ENCODE measurements at regions not wholly inside any gene's neighbourhood (a gene's known extent, or its start where the extent isn't known, plus 50 kb on each side); places are given as distances from the start of the nearest gene placed in this dataset.
A peak's percentile ranks its signal among the peaks of the same experiment; 100 is the strongest.

- H3K36me3 ChIP-seq (ENCODE audit: insufficient read depth, low read length), result no peaks in the 10 kb centered on the region
- H3K9me3 ChIP-seq (ENCODE audit: low read length), result no peaks in the 10 kb centered on the region
- no peak overlapping the region for H3K4me3 ChIP-seq (ENCODE audit: low read depth in 1 of 2, low read length in 2 of 2)
- H3K9ac ChIP-seq (ENCODE audit: low read length), result no peak overlapping the region
- no peaks in the 10 kb centered on the region for H3K4me1 ChIP-seq (ENCODE audit: insufficient read depth, low read length)
- no peak overlapping the region for H3K27ac ChIP-seq (ENCODE audit: low read depth, low read length)
- no peaks in the 10 kb centered on the region for H3K27me3 ChIP-seq (ENCODE audit: control insufficient read depth in 1 of 2, insufficient read depth in 2 of 2, low read length in 2 of 2)
These were observed 968.2 kb upstream of the NR2F2 start for GRCh38 chr15:95362306-95362705.

- Histone ChIP-seq H3K9me3 (ENCODE audit: low read length) (no peaks in the 10 kb centered on the region), H3K27ac (ENCODE audit: low read depth, low read length) (no peak overlapping the region), H3K4me1 (ENCODE audit: insufficient read depth, low read length) (no peaks in the 10 kb centered on the region), H3K4me3 (ENCODE audit: low read depth in 1 of 2, low read length in 2 of 2) (no peak overlapping the region), H3K27me3 (ENCODE audit: control insufficient read depth in 1 of 2, insufficient read depth in 2 of 2, low read length in 2 of 2) (no peaks in the 10 kb centered on the region), H3K36me3 (ENCODE audit: insufficient read depth, low read length) (no peaks in the 10 kb centered on the region), H3K9ac (ENCODE audit: low read length) (no peak overlapping the region)
These were observed 966.9 kb upstream of the NR2F2 start for GRCh38 chr15:95363646-95364045.

- Histone ChIP-seq H3K9me3 (ENCODE audit: low read length) (no peaks in the 10 kb centered on the region), H3K27ac (ENCODE audit: low read depth, low read length) (no peak overlapping the region), H3K4me1 (ENCODE audit: insufficient read depth, low read length) (no peaks in the 10 kb centered on the region), H3K9ac (ENCODE audit: low read length) (no peak overlapping the region), H3K36me3 (ENCODE audit: insufficient read depth, low read length) (no peaks in the 10 kb centered on the region), H3K4me3 (ENCODE audit: low read depth in 1 of 2, low read length in 2 of 2) (no peak overlapping the region), H3K27me3 (ENCODE audit: control insufficient read depth in 1 of 2, insufficient read depth in 2 of 2, low read length in 2 of 2) (no peaks in the 10 kb centered on the region)
These were observed 964.9 kb upstream of the NR2F2 start for GRCh38 chr15:95365511-95366107.

DNA sequence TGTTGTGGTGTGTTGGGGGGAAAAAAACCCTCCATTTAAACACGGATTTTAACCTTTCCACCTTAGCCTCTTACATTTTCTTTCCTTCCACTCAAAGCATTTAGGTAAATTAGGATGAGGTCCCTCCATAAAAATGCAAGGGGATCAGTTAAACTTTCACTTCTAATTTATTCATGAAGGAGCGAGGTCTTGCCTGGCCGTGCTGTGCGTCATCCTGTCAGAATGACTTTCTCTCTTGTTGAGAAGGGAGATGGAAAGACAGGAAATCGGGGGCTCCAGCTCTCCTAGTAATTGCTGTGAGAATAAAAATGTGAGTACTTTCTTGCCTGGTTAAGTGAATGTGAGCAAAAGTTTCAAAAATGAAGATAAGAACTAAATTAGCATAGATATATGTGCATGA, 962.3 kb upstream of the NR2F2 start:
- Histone ChIP-seq H3K36me3 (ENCODE audit: insufficient read depth, low read length) (no peaks in the 10 kb centered on the region), H3K9ac (ENCODE audit: low read length) (no peak overlapping the region)

GRCh38 chr15:95368755-95369601, 961.5 kb upstream of the NR2F2 start:
- H3K4me3 ChIP-seq (ENCODE audit: low read depth in 1 of 2, low read length in 2 of 2), result no peak overlapping the region
- no peak overlapping the region for H3K27ac ChIP-seq (ENCODE audit: low read depth, low read length)
- no peak overlapping the region for H3K9ac ChIP-seq (ENCODE audit: low read length)
- H3K9me3 ChIP-seq (ENCODE audit: low read length), result no peaks in the 10 kb centered on the region
- no peaks in the 10 kb centered on the region for H3K27me3 ChIP-seq (ENCODE audit: control insufficient read depth in 1 of 2, insufficient read depth in 2 of 2, low read length in 2 of 2)
- no peaks in the 10 kb centered on the region for H3K4me1 ChIP-seq (ENCODE audit: insufficient read depth, low read length)
- H3K36me3 ChIP-seq (ENCODE audit: insufficient read depth, low read length), result no peaks in the 10 kb centered on the region

More for the DNA sequence above, 962.3 kb upstream of the NR2F2 start:
- no peaks in the 10 kb centered on the region for H3K27me3 ChIP-seq (ENCODE audit: control insufficient read depth in 1 of 2, insufficient read depth in 2 of 2, low read length in 2 of 2)
- H3K9me3 ChIP-seq (ENCODE audit: low read length), result no peaks in the 10 kb centered on the region
- no peak overlapping the region for H3K27ac ChIP-seq (ENCODE audit: low read depth, low read length)
- no peaks in the 10 kb centered on the region for H3K4me1 ChIP-seq (ENCODE audit: insufficient read depth, low read length)
- no peak overlapping the region for H3K4me3 ChIP-seq (ENCODE audit: low read depth in 1 of 2, low read length in 2 of 2)

DNA sequence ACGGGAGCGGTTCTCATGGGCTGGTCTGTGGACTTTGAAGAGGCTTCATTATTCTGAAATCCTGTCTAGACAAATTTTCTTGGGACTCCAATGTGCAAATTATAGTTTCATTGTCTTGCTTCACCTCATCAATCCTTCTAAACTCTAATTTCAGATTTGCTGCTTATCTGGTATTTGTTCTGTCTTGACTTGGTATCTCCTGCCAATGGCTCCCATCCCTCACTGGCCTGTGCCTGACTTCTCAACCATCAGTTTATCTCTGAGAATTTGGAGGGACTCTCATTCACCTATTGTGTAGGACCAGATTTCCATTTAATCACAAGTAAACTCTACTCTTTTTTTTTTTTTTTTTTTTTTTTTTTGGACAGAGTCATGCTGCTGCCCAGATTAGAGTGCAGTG, 960.2 kb upstream of the NR2F2 start:
- no peak overlapping the region for H3K4me3 ChIP-seq (ENCODE audit: low read depth in 1 of 2, low read length in 2 of 2)
- H3K27me3 ChIP-seq (ENCODE audit: control insufficient read depth in 1 of 2, insufficient read depth in 2 of 2, low read length in 2 of 2), result no peaks in the 10 kb centered on the region
- no peaks in the 10 kb centered on the region for H3K4me1 ChIP-seq (ENCODE audit: insufficient read depth, low read length)
- H3K9me3 ChIP-seq (ENCODE audit: low read length), result no peaks in the 10 kb centered on the region
- no peak overlapping the region for H3K9ac ChIP-seq (ENCODE audit: low read length)
- no peak overlapping the region for H3K27ac ChIP-seq (ENCODE audit: low read depth, low read length)
- no peaks in the 10 kb centered on the region for H3K36me3 ChIP-seq (ENCODE audit: insufficient read depth, low read length)

GRCh38 chr15:95371664-95372063, 958.8 kb upstream of the NR2F2 start:
- no peak overlapping the region for H3K27ac ChIP-seq (ENCODE audit: low read depth, low read length)
- H3K27me3 ChIP-seq (ENCODE audit: control insufficient read depth in 1 of 2, insufficient read depth in 2 of 2, low read length in 2 of 2), result no peaks in the 10 kb centered on the region
- no peak overlapping the region for H3K4me3 ChIP-seq (ENCODE audit: low read depth in 1 of 2, low read length in 2 of 2)
- no peaks in the 10 kb centered on the region for H3K36me3 ChIP-seq (ENCODE audit: insufficient read depth, low read length)
- no peaks in the 10 kb centered on the region for H3K4me1 ChIP-seq (ENCODE audit: insufficient read depth, low read length)
- H3K9me3 ChIP-seq (ENCODE audit: low read length), result no peaks in the 10 kb centered on the region
- no peak overlapping the region for H3K9ac ChIP-seq (ENCODE audit: low read length)

DNA sequence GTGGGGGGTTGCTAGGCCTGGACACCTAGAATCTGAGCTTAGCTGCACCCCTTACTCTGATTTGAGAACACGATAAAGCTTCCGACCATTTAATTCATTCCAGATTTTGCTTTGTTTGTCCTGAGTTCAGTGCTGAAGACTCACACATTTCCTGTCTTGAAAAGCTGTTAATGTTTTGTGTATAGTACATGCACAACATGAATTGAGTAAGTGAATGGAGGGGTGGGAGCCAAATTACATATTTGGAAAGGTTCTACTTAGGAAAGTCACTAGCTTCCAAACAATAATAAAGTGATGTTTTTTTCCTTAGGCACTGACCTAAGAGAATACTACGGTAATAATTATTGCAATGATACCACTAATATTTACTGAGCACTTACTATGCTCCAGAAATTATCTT, 955.2 kb upstream of the NR2F2 start:
- H3K9me3 ChIP-seq (ENCODE audit: low read length), result no peaks in the 10 kb centered on the region
- H3K9ac ChIP-seq (ENCODE audit: low read length), result no peak overlapping the region
- no peak overlapping the region for H3K4me3 ChIP-seq (ENCODE audit: low read depth in 1 of 2, low read length in 2 of 2)
- H3K27ac ChIP-seq (ENCODE audit: low read depth, low read length), result no peak overlapping the region
- no peaks in the 10 kb centered on the region for H3K4me1 ChIP-seq (ENCODE audit: insufficient read depth, low read length)
- H3K36me3 ChIP-seq (ENCODE audit: insufficient read depth, low read length), result no peaks in the 10 kb centered on the region
- no peaks in the 10 kb centered on the region for H3K27me3 ChIP-seq (ENCODE audit: control insufficient read depth in 1 of 2, insufficient read depth in 2 of 2, low read length in 2 of 2)

DNA sequence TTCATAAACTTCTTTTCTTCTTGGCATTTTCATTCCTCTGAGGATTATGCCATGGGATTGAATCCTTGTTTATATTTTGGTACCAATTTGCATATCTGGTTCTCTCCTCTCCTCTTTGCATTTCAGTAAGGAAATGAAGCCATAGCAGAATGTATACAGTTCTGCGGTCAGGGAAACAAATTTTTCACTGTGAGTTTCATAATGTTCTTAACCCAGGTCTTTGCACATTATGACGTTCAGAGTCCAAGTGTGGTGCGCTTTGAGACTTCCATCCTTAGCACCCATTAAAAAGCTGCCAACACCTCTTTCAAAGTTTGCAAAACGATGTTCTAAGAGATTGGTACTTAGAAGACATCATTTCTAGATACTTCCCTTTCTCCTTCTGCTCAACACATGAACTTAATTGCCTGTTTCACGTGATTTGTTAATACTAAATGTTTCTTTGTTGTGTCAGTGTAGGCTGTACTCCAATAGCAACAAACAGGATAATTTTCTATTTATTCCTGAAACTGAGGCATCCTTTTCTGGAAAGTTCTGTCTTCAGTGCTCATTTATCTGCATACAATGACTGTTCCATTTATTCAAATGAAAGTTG, 953.1 kb upstream of the NR2F2 start:
- Histone ChIP-seq H3K36me3 (ENCODE audit: insufficient read depth, low read length) (no peaks in the 10 kb centered on the region), H3K9ac (ENCODE audit: low read length) (no peak overlapping the region)

DNA sequence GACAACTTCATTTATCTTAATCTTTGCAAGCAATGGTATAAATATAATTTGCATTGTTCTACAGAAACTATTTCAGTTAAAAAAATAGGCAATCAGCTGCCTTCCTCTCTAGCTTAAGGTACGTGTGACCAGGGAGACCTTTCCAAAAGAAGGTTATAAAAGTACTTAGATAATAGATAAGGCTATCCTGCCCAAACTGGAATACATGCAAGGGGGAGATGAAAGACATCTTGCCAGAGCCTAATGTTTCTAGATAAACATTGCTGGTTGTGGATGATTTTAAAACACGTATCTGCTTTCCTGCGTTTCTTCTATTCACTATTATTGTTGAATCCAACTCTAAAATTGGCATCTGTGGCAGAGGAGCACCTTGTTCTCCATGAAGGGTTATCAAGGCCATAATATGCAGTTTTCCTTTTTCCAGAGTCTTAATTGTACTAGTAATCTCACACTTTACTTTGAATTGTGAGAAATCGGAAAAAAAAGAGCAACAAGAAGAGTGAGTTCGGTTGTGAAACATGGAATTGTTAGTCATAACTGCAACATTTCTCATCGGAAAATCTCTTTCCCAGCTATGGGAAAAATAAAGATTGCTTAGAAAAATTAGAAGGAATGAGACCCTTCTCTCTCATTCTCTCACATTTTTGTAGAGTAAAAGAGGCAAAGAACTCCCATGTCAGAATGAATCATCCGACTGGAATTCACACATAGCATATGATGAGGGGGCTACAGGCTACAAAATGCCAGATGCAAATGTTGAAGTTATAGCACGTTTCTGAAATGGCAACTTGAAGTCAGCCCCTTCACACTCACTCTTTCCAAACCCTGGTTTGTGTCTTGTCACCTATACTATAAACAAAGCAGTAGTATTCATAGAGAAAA, 936.1 kb upstream of the NR2F2 start:
- H3K9me3 ChIP-seq (ENCODE audit: low read length), result no peaks in the 10 kb centered on the region
- no peaks in the 10 kb centered on the region for H3K27me3 ChIP-seq (ENCODE audit: control insufficient read depth in 1 of 2, insufficient read depth in 2 of 2, low read length in 2 of 2)
- H3K4me1 ChIP-seq (ENCODE audit: insufficient read depth, low read length), result peaks cover 13% of the 10 kb centered on the region
- H3K36me3 ChIP-seq (ENCODE audit: insufficient read depth, low read length), result no peaks in the 10 kb centered on the region
- H3K27ac ChIP-seq (ENCODE audit: low read depth, low read length), result no peak overlapping the region
- H3K4me3 ChIP-seq (ENCODE audit: low read depth in 1 of 2, low read length in 2 of 2), result peak overlapping the region in 1 of 2 donors; percentile 2
- H3K9ac ChIP-seq (ENCODE audit: low read length), result no peak overlapping the region

More for the DNA sequence above, 953.1 kb upstream of the NR2F2 start:
- no peaks in the 10 kb centered on the region for H3K9me3 ChIP-seq (ENCODE audit: low read length)
- no peak overlapping the region for H3K27ac ChIP-seq (ENCODE audit: low read depth, low read length)
- no peaks in the 10 kb centered on the region for H3K27me3 ChIP-seq (ENCODE audit: control insufficient read depth in 1 of 2, insufficient read depth in 2 of 2, low read length in 2 of 2)
- no peak overlapping the region for H3K4me3 ChIP-seq (ENCODE audit: low read depth in 1 of 2, low read length in 2 of 2)
- no peaks in the 10 kb centered on the region for H3K4me1 ChIP-seq (ENCODE audit: insufficient read depth, low read length)

- no peak overlapping the region for H3K27ac ChIP-seq (ENCODE audit: low read depth, low read length)
- no peaks in the 10 kb centered on the region for H3K9me3 ChIP-seq (ENCODE audit: low read length)
- no peaks in the 10 kb centered on the region for H3K27me3 ChIP-seq (ENCODE audit: control insufficient read depth in 1 of 2, insufficient read depth in 2 of 2, low read length in 2 of 2)
- H3K4me1 ChIP-seq (ENCODE audit: insufficient read depth, low read length), result no peaks in the 10 kb centered on the region
- no peak overlapping the region for H3K9ac ChIP-seq (ENCODE audit: low read length)
- no peak overlapping the region for H3K4me3 ChIP-seq (ENCODE audit: low read depth in 1 of 2, low read length in 2 of 2)
- no peaks in the 10 kb centered on the region for H3K36me3 ChIP-seq (ENCODE audit: insufficient read depth, low read length)
These were observed 930.1 kb upstream of the NR2F2 start for GRCh38 chr15:95400428-95400827.

Measured in muscle layer of colon (tissue), 2 donors.